H9 (cell line): ENCODE measurements at regions not wholly inside any gene's neighbourhood (a gene's known extent, or its start where the extent isn't known, plus 50 kb on each side); places are given as distances from the start of the nearest gene placed in this dataset.

Source experiments
- DNase-seq: peaks from one replicate; pipeline ENCODE4 v3.0.0-alpha.2; 2017
- H2AFZ ChIP-seq: one replicate; pipeline ENCODE4 v1.6.1; 2013; ENCODE audit warnings: mild to moderate bottlenecking, low read length, control low read depth, moderate library complexity
- H2AK5ac ChIP-seq: 2 replicates; pipeline ENCODE4 v1.6.1; 2013; ENCODE audit warnings: low read length, control low read depth, mixed read lengths; ENCODE audit not compliant: insufficient read length
- H2BK120ac ChIP-seq: one replicate; pipeline ENCODE4 v1.6.1; 2013; ENCODE audit warnings: low read depth, mild to moderate bottlenecking, low read length, control low read depth, inconsistent platforms; ENCODE audit not compliant: poor library complexity, severe bottlenecking
- H2BK12ac ChIP-seq: 2 replicates; pipeline ENCODE4 v1.6.1; 2013; ENCODE audit warnings: low read length, control low read depth, mixed read lengths, low read depth; ENCODE audit not compliant: insufficient read length
- H2BK15ac ChIP-seq: 2 replicates; pipeline ENCODE4 v1.6.1; 2013; ENCODE audit warnings: low read depth, low read length, control low read depth
- H2BK20ac ChIP-seq: one replicate; pipeline ENCODE4 v1.6.1; 2013; ENCODE audit warnings: low read depth, mild to moderate bottlenecking, low read length, control low read depth, inconsistent platforms; ENCODE audit not compliant: poor library complexity, severe bottlenecking
- H2BK5ac ChIP-seq: 2 replicates; pipeline ENCODE4 v1.6.1; 2013; ENCODE audit warnings: low read length, control low read depth, mixed read lengths; ENCODE audit not compliant: insufficient read length
- H3K14ac ChIP-seq: 2 replicates; pipeline ENCODE4 v1.6.1; 2013; ENCODE audit warnings: low read length, control low read depth; ENCODE audit not compliant: insufficient read depth
- H3K18ac ChIP-seq: 2 replicates; pipeline ENCODE4 v1.6.1; 2013; ENCODE audit warnings: low read depth, mild to moderate bottlenecking, mixed read lengths, low read length, control low read depth; ENCODE audit not compliant: insufficient read length
- H3K23ac ChIP-seq: 2 replicates; pipeline ENCODE4 v1.6.1; 2013; ENCODE audit warnings: low read length, control low read depth, mixed read lengths, low read depth; ENCODE audit not compliant: insufficient read length
- H3K23me2 ChIP-seq: 2 replicates; pipeline ENCODE4 v1.6.1; 2013; ENCODE audit warnings: low read depth, mild to moderate bottlenecking, mixed read lengths, low read length, control low read depth; ENCODE audit not compliant: insufficient read length, poor library complexity, severe bottlenecking
- H3K27ac ChIP-seq: 2 replicates; pipeline ENCODE4 v1.5.1; 2013; ENCODE audit warnings: low read length, control low read depth, mixed read lengths, low read depth; ENCODE audit not compliant: insufficient read length
- H3K27me3 ChIP-seq: 2 replicates; pipeline ENCODE4 v1.6.1; 2013; ENCODE audit warnings: low read length, control low read depth, inconsistent platforms; ENCODE audit not compliant: insufficient read depth
- H3K4ac ChIP-seq: 2 replicates; pipeline ENCODE4 v1.6.1; 2013; ENCODE audit warnings: low read depth, mild to moderate bottlenecking, control low read depth, inconsistent platforms, low read length, moderate library complexity
- H3K4me1 ChIP-seq: 2 replicates; pipeline ENCODE4 v1.6.1; 2013; ENCODE audit warnings: low read length, control low read depth, inconsistent platforms; ENCODE audit not compliant: insufficient read depth
- H3K4me2 ChIP-seq: 2 replicates; pipeline ENCODE4 v1.6.1; 2013; ENCODE audit warnings: low read length, control low read depth, mixed read lengths; ENCODE audit not compliant: insufficient read length, insufficient read depth
- H3K56ac ChIP-seq: 2 replicates; pipeline ENCODE4 v1.6.1; 2013; ENCODE audit warnings: low read depth, mild to moderate bottlenecking, mixed read lengths, low read length, control low read depth; ENCODE audit not compliant: insufficient read length
- H3K79me1 ChIP-seq: 2 replicates; pipeline ENCODE4 v1.6.1; 2013; ENCODE audit warnings: low read depth, mild to moderate bottlenecking, moderate library complexity, low read length, control low read depth, inconsistent platforms; ENCODE audit not compliant: insufficient read depth, poor library complexity, severe bottlenecking
- H3K79me2 ChIP-seq: 2 replicates; pipeline ENCODE4 v1.6.1; 2013; ENCODE audit warnings: low read length, control low read depth, inconsistent platforms; ENCODE audit not compliant: insufficient read depth
- H3K9ac ChIP-seq: 2 replicates; pipeline ENCODE4 v1.6.1; 2013; ENCODE audit warnings: low read length, control low read depth, mixed read lengths; ENCODE audit not compliant: insufficient read length; ENCODE audit errors: extremely low read depth
- H3K9me3 ChIP-seq: one replicate; pipeline ENCODE4 v1.6.1; 2013; ENCODE audit warnings: low read depth, low read length, inconsistent platforms; ENCODE audit not compliant: control insufficient read depth
- H3T11ph ChIP-seq: one replicate; pipeline ENCODE4 v1.6.1; 2013; ENCODE audit warnings: mild to moderate bottlenecking, low read length, control low read depth, inconsistent platforms
- H4K20me1 ChIP-seq: one replicate; pipeline ENCODE4 v1.6.1; 2013; ENCODE audit not compliant: control insufficient read depth, insufficient read length, insufficient read depth
- H4K5ac ChIP-seq: 2 replicates; pipeline ENCODE4 v1.6.1; 2013; ENCODE audit warnings: low read depth, mild to moderate bottlenecking, mixed read lengths, low read length, control low read depth; ENCODE audit not compliant: insufficient read length
- H4K8ac ChIP-seq: replicated peaks from 2 replicates; pipeline ENCODE4 v1.6.1; 2013; ENCODE audit warnings: low read length, control low read depth, mixed read lengths, low read depth; ENCODE audit not compliant: insufficient read length
- H4K91ac ChIP-seq: 2 replicates; pipeline ENCODE4 v1.6.1; 2013; ENCODE audit warnings: low read depth, mild to moderate bottlenecking, moderate library complexity, mixed read lengths, low read length, control low read depth; ENCODE audit not compliant: insufficient read length
- H3K27ac Mint-ChIP-seq, 3 experiments: 2 replicates in 2 of 3; 3 replicates in 1 of 3; pipeline ENCODE4 v1.8.0; 2020 to 2021; ENCODE audit warnings: mixed read lengths in 3 of 3, mild to moderate bottlenecking in 1 of 3, moderate library complexity in 1 of 3
- H3K27me3 Mint-ChIP-seq: 2 replicates; pipeline ENCODE4 v1.8.0; 2021; ENCODE audit warnings: low read depth, mild to moderate bottlenecking, moderate library complexity, mixed read lengths
- H3K36me3 Mint-ChIP-seq, 3 experiments: 2 replicates in 2 of 3; 3 replicates in 1 of 3; pipeline ENCODE4 v1.8.0; 2020 to 2021; ENCODE audit warnings: low read depth in 3 of 3, mixed read lengths in 3 of 3; ENCODE audit not compliant: insufficient read depth in 1 of 3
- H3K4me1 Mint-ChIP-seq, 2 experiments: 2 replicates each; pipeline ENCODE4 v1.8.0; 2020; ENCODE audit warnings: mixed read lengths in 2 of 2
- H3K4me3 Mint-ChIP-seq, 2 experiments: 2 replicates in 1 of 2; 3 replicates in 1 of 2; pipeline ENCODE4 v1.8.0; 2020 to 2021; ENCODE audit warnings: mild to moderate bottlenecking in 2 of 2, mixed read lengths in 2 of 2, moderate library complexity in 1 of 2
- H3K9me3 Mint-ChIP-seq, 2 experiments: 2 replicates in 1 of 2; 3 replicates in 1 of 2; pipeline ENCODE4 v1.8.0; 2020; ENCODE audit warnings: mild to moderate bottlenecking in 2 of 2, mixed read lengths in 2 of 2, moderate library complexity in 1 of 2
- CTCF ChIP-seq: fragments of 200-600 bp; sonication (generic); conservative IDR thresholded peaks from 3 replicates; pipeline ENCODE4 v1.8.0; 2021; ENCODE audit warnings: antibody characterized with exemption, mild to moderate bottlenecking
- WGBS: extraction: QIAGEN DNeasy Blood & Tissue Kit; methylation state at CpG from one replicate; pipeline ENCODE4 v1.1.7; 2013; ENCODE audit warnings: missing lambda C conversion rate, low lambda C conversion rate, mixed read lengths; ENCODE audit not compliant: insufficient read length; ENCODE audit errors: extremely low coverage; 5-methylcytosine and 5-hydroxymethylcytosine counted together

GRCh38 chr2:9145109-9145751 lies 61.4 kb upstream of the ASAP2 start:
- Histone ChIP-seq H3K9me3 (no peaks in the 10 kb centered on the region), H3T11ph (no peak overlapping the region), H3K27ac (no peak overlapping the region), H3K23me2 (no peaks in the 10 kb centered on the region), H3K9ac (no peak overlapping the region), H3K18ac (no peak overlapping the region), H3K56ac (no peak overlapping the region), H2BK120ac (no peak overlapping the region), H3K4ac (no peak overlapping the region), H3K27me3 (peaks cover 2% of the 10 kb centered on the region; the same call in 1 of the 2 replicates), H2AFZ (no peak overlapping the region), H4K8ac (no peak overlapping the region), H2AK5ac (no peak overlapping the region), H3K4me2 (no peak overlapping the region), H3K4me1 (no peaks in the 10 kb centered on the region), H3K79me2 (no peaks in the 10 kb centered on the region), H2BK20ac (no peak overlapping the region), H3K23ac (no peak overlapping the region), H3K14ac (no peak overlapping the region), H3K79me1 (no peaks in the 10 kb centered on the region), H4K5ac (no peak overlapping the region), H4K20me1 (no peaks in the 10 kb centered on the region), H2BK5ac (no peak overlapping the region), H4K91ac (no peak overlapping the region), H2BK15ac (no peak overlapping the region), H2BK12ac (no peak overlapping the region)
- Mint-ChIP-seq H3K27me3 (peaks cover 72% of the 10 kb centered on the region), H3K9me3 (no peaks in the 10 kb centered on the region), H3K36me3 (no peaks in the 10 kb centered on the region), H3K4me1 (peaks cover 4 to 20% of the 10 kb centered on the region in 2 experiments; a peak in 3 of 4 replicates), H3K4me3 (no peak overlapping the region), H3K27ac (peak overlapping the region in 1 of 3 experiments; percentile 19; a peak in 1 of 7 replicates)
- no peak for DNase-seq
- WGBS, result no CpG with 5 or more reads among the region's 13 CpGs
- no peak for TF ChIP-seq CTCF
